ENCODE measurements at regions not wholly inside any gene's neighbourhood (a gene's known extent, or its start where the extent isn't known, plus 50 kb on each side); places are given as distances from the start of the nearest gene placed in this dataset.

- Histone ChIP-seq H3K27me3 (ENCODE audit: control insufficient read depth in 3 of 3, insufficient read depth in 3 of 3, low read depth in 1 of 3, low read length in 3 of 3) (no peaks in the 10 kb centered on the region), H4K91ac (ENCODE audit: low read depth, low read length, poor library complexity) (no peak overlapping the region), H2BK15ac (ENCODE audit: low read length) (no peak overlapping the region), H2BK120ac (ENCODE audit: low read depth, low read length) (no peak overlapping the region), H3K36me3 (replicated peaks in 1 of 2; ENCODE audit: control insufficient read depth in 2 of 2, insufficient read depth in 2 of 2, low read length in 2 of 2) (no peaks in the 10 kb centered on the region), H2BK12ac (ENCODE audit: low read length) (no peak overlapping the region), H3K9me3 (replicated peaks in 1 of 2; ENCODE audit: control insufficient read depth in 2 of 2, insufficient read depth in 1 of 2, low read depth in 1 of 2, low read length in 2 of 2) (no peaks in the 10 kb centered on the region), H3K4ac (ENCODE audit: low read length) (no peak overlapping the region), H3K23ac (ENCODE audit: low read depth, low read length, poor library complexity) (no peak overlapping the region), H3K18ac (ENCODE audit: low read length) (no peak overlapping the region), H3K27ac (replicated peaks; ENCODE audit: low read length) (no peak overlapping the region), H3K9ac (ENCODE audit: low read depth, low read length, poor library complexity) (no peak overlapping the region), H3K4me3 (ENCODE audit: low read length in 2 of 2) (no peak overlapping the region), H4K8ac (ENCODE audit: low read depth, low read length) (no peak overlapping the region), H3K79me1 (ENCODE audit: low read depth, low read length) (no peaks in the 10 kb centered on the region), H3K14ac (ENCODE audit: low read length) (no peak overlapping the region), H3K4me1 (ENCODE audit: control insufficient read depth in 2 of 2, insufficient read depth in 1 of 2, low read depth in 1 of 2, low read length in 2 of 2) (peaks cover 0 to 3% of the 10 kb centered on the region in 2 donors), H2AFZ (ENCODE audit: low read length) (no peak overlapping the region), H2AK5ac (ENCODE audit: low read depth, low read length) (no peak overlapping the region), H3K4me2 (ENCODE audit: insufficient read depth, low read length, poor library complexity, severe bottlenecking) (no peak overlapping the region), H2BK5ac (ENCODE audit: low read length) (no peak overlapping the region)
- WGBS, 2 donors (ENCODE audit: extremely low coverage in 2 of 2, insufficient read length in 2 of 2, insufficient replicate concordance in 1 of 2), result no CpG with 5 or more reads among the region's 2 CpGs
- no peak for DNase-seq (ENCODE audit: low spot score)
Measured at GRCh38 chr1:83083589-83084224, 915.2 kb downstream of the TTLL7 start.

GRCh38 chr1:83077411-83077810 lies 921.5 kb downstream of the TTLL7 start:
- no peaks in the 10 kb centered on the region for H3K27me3 ChIP-seq (ENCODE audit: control insufficient read depth in 3 of 3, insufficient read depth in 3 of 3, low read depth in 1 of 3, low read length in 3 of 3)
- WGBS, 2 donors (ENCODE audit: extremely low coverage in 2 of 2, insufficient read length in 2 of 2, insufficient replicate concordance in 1 of 2), result no CpG with 5 or more reads among the region's 2 CpGs

GRCh38 chr1:83075107-83075506 lies 923.8 kb downstream of the TTLL7 start:
- Histone ChIP-seq H3K79me1 (ENCODE audit: low read depth, low read length) (no peaks in the 10 kb centered on the region), H3K36me3 (replicated peaks in 1 of 2; ENCODE audit: control insufficient read depth in 2 of 2, insufficient read depth in 2 of 2, low read length in 2 of 2) (no peaks in the 10 kb centered on the region), H2BK15ac (ENCODE audit: low read length) (no peak overlapping the region), H3K14ac (ENCODE audit: low read length) (no peak overlapping the region), H2BK5ac (ENCODE audit: low read length) (no peak overlapping the region), H2BK12ac (ENCODE audit: low read length) (no peak overlapping the region), H3K4me1 (ENCODE audit: control insufficient read depth in 2 of 2, insufficient read depth in 1 of 2, low read depth in 1 of 2, low read length in 2 of 2) (no peaks in the 10 kb centered on the region), H3K27me3 (ENCODE audit: control insufficient read depth in 3 of 3, insufficient read depth in 3 of 3, low read depth in 1 of 3, low read length in 3 of 3) (no peaks in the 10 kb centered on the region), H2AK5ac (ENCODE audit: low read depth, low read length) (no peak overlapping the region), H3K9ac (ENCODE audit: low read depth, low read length, poor library complexity) (no peak overlapping the region), H2AFZ (ENCODE audit: low read length) (no peak overlapping the region), H2BK120ac (ENCODE audit: low read depth, low read length) (no peak overlapping the region), H4K8ac (ENCODE audit: low read depth, low read length) (no peak overlapping the region), H4K91ac (ENCODE audit: low read depth, low read length, poor library complexity) (no peak overlapping the region), H3K27ac (replicated peaks; ENCODE audit: low read length) (no peak overlapping the region), H3K4me3 (ENCODE audit: low read length in 2 of 2) (no peak overlapping the region), H3K4ac (ENCODE audit: low read length) (no peak overlapping the region), H3K23ac (ENCODE audit: low read depth, low read length, poor library complexity) (no peak overlapping the region), H3K18ac (ENCODE audit: low read length) (no peak overlapping the region), H3K9me3 (replicated peaks in 1 of 2; ENCODE audit: control insufficient read depth in 2 of 2, insufficient read depth in 1 of 2, low read depth in 1 of 2, low read length in 2 of 2) (no peaks in the 10 kb centered on the region), H3K4me2 (ENCODE audit: insufficient read depth, low read length, poor library complexity, severe bottlenecking) (no peak overlapping the region)
- no CpG with 5 or more reads among the region's 1 CpG for WGBS, 2 donors (ENCODE audit: extremely low coverage in 2 of 2, insufficient read length in 2 of 2, insufficient replicate concordance in 1 of 2)
- DNase-seq (ENCODE audit: low spot score), result no peak

More at GRCh38 chr1:83077411-83077810, 921.5 kb downstream of the TTLL7 start:
- H3K23ac ChIP-seq (ENCODE audit: low read depth, low read length, poor library complexity), result no peak overlapping the region
- no peaks in the 10 kb centered on the region for H3K9me3 ChIP-seq (replicated peaks in 1 of 2; ENCODE audit: control insufficient read depth in 2 of 2, insufficient read depth in 1 of 2, low read depth in 1 of 2, low read length in 2 of 2)
- no peak overlapping the region for H3K9ac ChIP-seq (ENCODE audit: low read depth, low read length, poor library complexity)
- H3K36me3 ChIP-seq (replicated peaks in 1 of 2; ENCODE audit: control insufficient read depth in 2 of 2, insufficient read depth in 2 of 2, low read length in 2 of 2), result no peaks in the 10 kb centered on the region
- H2BK15ac ChIP-seq (ENCODE audit: low read length), result no peak overlapping the region
- H4K91ac ChIP-seq (ENCODE audit: low read depth, low read length, poor library complexity), result no peak overlapping the region
- no peak overlapping the region for H3K14ac ChIP-seq (ENCODE audit: low read length)
- H3K27ac ChIP-seq (replicated peaks; ENCODE audit: low read length), result no peak overlapping the region
- no peak for DNase-seq (ENCODE audit: low spot score)
- no peak overlapping the region for H2BK5ac ChIP-seq (ENCODE audit: low read length)
- no peak overlapping the region for H2BK120ac ChIP-seq (ENCODE audit: low read depth, low read length)
- H3K4me3 ChIP-seq (ENCODE audit: low read length in 2 of 2), result no peak overlapping the region
- H3K18ac ChIP-seq (ENCODE audit: low read length), result no peak overlapping the region
- no peak overlapping the region for H4K8ac ChIP-seq (ENCODE audit: low read depth, low read length)
- H3K79me1 ChIP-seq (ENCODE audit: low read depth, low read length), result no peaks in the 10 kb centered on the region
- no peak overlapping the region for H2AK5ac ChIP-seq (ENCODE audit: low read depth, low read length)
- H3K4me1 ChIP-seq (ENCODE audit: control insufficient read depth in 2 of 2, insufficient read depth in 1 of 2, low read depth in 1 of 2, low read length in 2 of 2), result no peaks in the 10 kb centered on the region
- H2BK12ac ChIP-seq (ENCODE audit: low read length), result no peak overlapping the region
- no peak overlapping the region for H2AFZ ChIP-seq (ENCODE audit: low read length)
- no peak overlapping the region for H3K4ac ChIP-seq (ENCODE audit: low read length)
- H3K4me2 ChIP-seq (ENCODE audit: insufficient read depth, low read length, poor library complexity, severe bottlenecking), result no peak overlapping the region

GRCh38 chr1:83067954-83068353 lies 931.0 kb downstream of the TTLL7 start:
- Histone ChIP-seq H3K4ac (ENCODE audit: low read length) (no peak overlapping the region), H3K27me3 (ENCODE audit: control insufficient read depth in 3 of 3, insufficient read depth in 3 of 3, low read depth in 1 of 3, low read length in 3 of 3) (no peaks in the 10 kb centered on the region), H2BK5ac (ENCODE audit: low read length) (no peak overlapping the region), H3K14ac (ENCODE audit: low read length) (no peak overlapping the region), H3K4me1 (ENCODE audit: control insufficient read depth in 2 of 2, insufficient read depth in 1 of 2, low read depth in 1 of 2, low read length in 2 of 2) (no peaks in the 10 kb centered on the region), H3K36me3 (replicated peaks in 1 of 2; ENCODE audit: control insufficient read depth in 2 of 2, insufficient read depth in 2 of 2, low read length in 2 of 2) (no peaks in the 10 kb centered on the region), H4K8ac (ENCODE audit: low read depth, low read length) (no peak overlapping the region), H3K9me3 (replicated peaks in 1 of 2; ENCODE audit: control insufficient read depth in 2 of 2, insufficient read depth in 1 of 2, low read depth in 1 of 2, low read length in 2 of 2) (peaks cover 3 to 8% of the 10 kb centered on the region in 2 donors), H3K4me2 (ENCODE audit: insufficient read depth, low read length, poor library complexity, severe bottlenecking) (no peak overlapping the region), H2AK5ac (ENCODE audit: low read depth, low read length) (no peak overlapping the region), H2BK12ac (ENCODE audit: low read length) (no peak overlapping the region), H3K27ac (replicated peaks; ENCODE audit: low read length) (no peak overlapping the region), H4K91ac (ENCODE audit: low read depth, low read length, poor library complexity) (no peak overlapping the region), H2BK15ac (ENCODE audit: low read length) (no peak overlapping the region), H2AFZ (ENCODE audit: low read length) (no peak overlapping the region), H2BK120ac (ENCODE audit: low read depth, low read length) (no peak overlapping the region), H3K18ac (ENCODE audit: low read length) (no peak overlapping the region), H3K4me3 (ENCODE audit: low read length in 2 of 2) (no peak overlapping the region), H3K23ac (ENCODE audit: low read depth, low read length, poor library complexity) (no peak overlapping the region), H3K9ac (ENCODE audit: low read depth, low read length, poor library complexity) (no peak overlapping the region), H3K79me1 (ENCODE audit: low read depth, low read length) (no peaks in the 10 kb centered on the region)
- WGBS, 2 donors (ENCODE audit: extremely low coverage in 2 of 2, insufficient read length in 2 of 2, insufficient replicate concordance in 1 of 2), result no CpG with 5 or more reads among the region's 4 CpGs
- DNase-seq (ENCODE audit: low spot score), result no peak
